GM19351 (cell line): ENCODE measurements at regions not wholly inside any gene's neighbourhood (a gene's known extent, or its start where the extent isn't known, plus 50 kb on each side); places are given as distances from the start of the nearest gene placed in this dataset.
"Not testable (repeated sequence)": the region's sequence is repeated elsewhere in the genome, so short reads cannot be mapped to it uniquely, and the experiment has no call there.

Experiments
- ATAC-seq: cut with Tn5 transposase; IDR thresholded peaks from one replicate; pipeline ENCODE4 v1.9.1; 2021; ENCODE audit warnings: mild to moderate bottlenecking, moderate library complexity; ENCODE audit not compliant: unreplicated experiment

- ATAC-seq = no peak
Measured at GRCh38 chr6:106749609-106750008, 120.2 kb downstream of the QRSL1 start.

- no peak for ATAC-seq
Measured at GRCh38 chr6:106748547-106749207, 119.3 kb downstream of the QRSL1 start.

GRCh38 chr6:106747139-106747538 lies 117.8 kb downstream of the QRSL1 start:
- no peak for ATAC-seq

- ATAC-seq = no peak
Measured at GRCh38 chr6:106746652-106747051, 117.3 kb downstream of the QRSL1 start.

- ATAC-seq = no peak
Measured at GRCh38 chr6:106745824-106746582, 116.6 kb downstream of the QRSL1 start.

- ATAC-seq = no peak
Measured at GRCh38 chr6:106745197-106745770, 115.9 kb downstream of the QRSL1 start.

- ATAC-seq = no peak
Measured at GRCh38 chr6:106744781-106745180, 115.4 kb downstream of the QRSL1 start.

GRCh38 chr6:106744029-106744428 lies 114.7 kb downstream of the QRSL1 start:
- not testable (repeated sequence) for ATAC-seq

GRCh38 chr6:106743612-106744011 lies 114.2 kb downstream of the QRSL1 start:
- no peak for ATAC-seq

- no peak for ATAC-seq
Measured at GRCh38 chr6:106740287-106740686, 110.9 kb downstream of the QRSL1 start.

- ATAC-seq = no peak
Measured at GRCh38 chr6:106739387-106739786, 110.0 kb downstream of the QRSL1 start.

- ATAC-seq = no peak
Measured at GRCh38 chr6:106736502-106736901, 107.1 kb downstream of the QRSL1 start.

GRCh38 chr6:106735828-106736227 lies 106.5 kb downstream of the QRSL1 start:
- ATAC-seq = no peak

GRCh38 chr6:106735136-106735633 lies 105.8 kb downstream of the QRSL1 start:
- no peak for ATAC-seq

- no peak for ATAC-seq
Measured at GRCh38 chr6:106733386-106733785, 104.0 kb downstream of the QRSL1 start.

- ATAC-seq = no peak
Measured at GRCh38 chr6:106732376-106732940, 103.1 kb downstream of the QRSL1 start.

- ATAC-seq = no peak
Measured at GRCh38 chr6:106731843-106732160, 102.4 kb downstream of the QRSL1 start.

GRCh38 chr6:106731144-106731842 lies 101.9 kb downstream of the QRSL1 start:
- no peak for ATAC-seq

- ATAC-seq = no peak
Measured at GRCh38 chr6:106730718-106731117, 101.3 kb downstream of the QRSL1 start.

- no peak for ATAC-seq
Measured at GRCh38 chr6:106730264-106730663, 100.9 kb downstream of the QRSL1 start.

- no peak for ATAC-seq
Measured at GRCh38 chr6:106729841-106730240, 100.5 kb downstream of the QRSL1 start.
